AG09309 (cell line): ENCODE measurements at regions not wholly inside any gene's neighbourhood (a gene's known extent, or its start where the extent isn't known, plus 50 kb on each side); places are given as distances from the start of the nearest gene placed in this dataset.
"Not testable (repeated sequence)": the region's sequence is repeated elsewhere in the genome, so short reads cannot be mapped to it uniquely, and the experiment has no call there.

Experiments
- DNase-seq: peaks from one replicate; pipeline ENCODE4 v3.0.0-alpha.2; 2010; ENCODE audit warnings: low read depth
- H3K4me3 ChIP-seq: 2 replicates; pipeline ENCODE4 v1.5.1; 2011; ENCODE audit warnings: mild to moderate bottlenecking, low read depth, low read length, moderate library complexity; ENCODE audit not compliant: control insufficient read depth
- CTCF ChIP-seq: IDR thresholded peaks from 2 replicates; pipeline ENCODE4 v1.5.1; 2011; ENCODE audit warnings: mild to moderate bottlenecking, low read depth, low read length, inconsistent platforms; ENCODE audit not compliant: insufficient read depth, control insufficient read depth; ENCODE audit errors: missing control alignments

DNA sequence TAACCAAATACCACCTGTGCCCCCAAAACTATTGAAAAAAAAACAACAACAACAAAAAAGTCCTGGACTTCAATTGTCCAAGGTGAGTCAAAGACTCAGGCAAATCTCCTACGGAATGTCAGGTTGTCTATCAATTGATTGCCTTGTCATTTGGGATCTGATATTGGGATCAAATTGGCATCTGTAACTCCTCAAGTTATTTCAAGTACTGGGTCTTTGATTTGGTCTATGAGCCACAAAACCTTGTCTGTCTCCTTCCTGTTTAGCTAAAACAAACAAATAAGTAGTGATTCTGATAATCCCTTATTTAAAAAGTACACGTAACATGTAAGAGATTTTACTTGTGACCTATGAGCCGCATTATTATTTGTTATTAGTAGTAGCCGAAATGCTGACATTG, 231.6 kb upstream of the ZNF217 start:
- no peak for TF ChIP-seq CTCF
- no peak for DNase-seq
- H3K4me3 ChIP-seq = no peak overlapping the region

DNA sequence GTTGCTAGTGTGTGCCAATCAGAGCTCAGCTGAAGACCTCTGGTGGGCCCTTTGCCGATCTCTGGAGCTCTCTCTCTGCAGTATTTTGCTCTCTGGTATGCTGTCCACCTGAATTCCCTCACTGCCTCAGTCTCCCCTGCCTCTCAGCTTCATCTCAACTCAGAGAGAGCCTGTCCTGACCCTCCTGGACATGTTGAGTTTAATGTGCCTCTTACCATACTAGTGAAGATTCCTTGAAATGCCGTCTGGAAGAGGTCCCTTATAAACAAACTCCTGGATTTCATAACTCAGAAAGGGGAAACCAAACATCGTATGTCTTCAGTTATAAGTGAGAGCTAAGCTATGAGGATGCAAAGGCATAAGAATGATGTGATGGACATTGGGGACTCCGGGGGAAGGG, 231.1 kb upstream of the ZNF217 start:
- H3K4me3 ChIP-seq = no peak overlapping the region
- TF ChIP-seq CTCF = no peak
- DNase-seq = no peak

DNA sequence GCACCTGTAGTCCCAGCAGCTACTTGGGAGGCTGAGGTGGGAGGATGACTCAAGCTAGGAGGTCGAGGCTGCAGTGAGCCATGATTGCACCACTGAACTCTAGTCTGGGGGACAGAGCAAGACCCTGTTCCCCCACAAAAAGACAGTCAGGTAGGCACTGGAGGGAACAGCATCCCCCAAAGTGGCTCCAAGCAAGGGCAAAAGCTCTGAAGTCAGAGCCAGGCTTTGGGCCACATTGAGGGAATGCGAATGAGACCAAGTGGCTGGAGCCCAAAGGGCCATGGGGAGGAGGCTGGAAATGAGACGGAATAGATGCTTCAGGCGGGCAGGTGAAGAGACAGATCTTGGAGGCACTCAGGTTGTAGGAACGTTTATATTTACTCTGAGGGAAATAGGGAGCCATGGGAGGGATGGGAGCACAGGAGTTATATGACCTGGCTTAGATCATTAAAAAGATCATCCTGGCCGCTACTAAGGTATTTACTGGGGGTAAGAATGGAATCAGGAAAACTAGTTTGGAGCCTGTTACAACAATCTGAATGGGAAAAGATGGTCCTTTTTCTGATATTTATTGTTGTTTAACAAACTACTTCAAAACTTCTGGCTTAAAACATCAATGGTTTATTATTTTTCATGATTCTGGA, 229.6 kb upstream of the ZNF217 start:
- no peak for DNase-seq
- TF ChIP-seq CTCF = no peak
- no peak overlapping the region for H3K4me3 ChIP-seq

DNA sequence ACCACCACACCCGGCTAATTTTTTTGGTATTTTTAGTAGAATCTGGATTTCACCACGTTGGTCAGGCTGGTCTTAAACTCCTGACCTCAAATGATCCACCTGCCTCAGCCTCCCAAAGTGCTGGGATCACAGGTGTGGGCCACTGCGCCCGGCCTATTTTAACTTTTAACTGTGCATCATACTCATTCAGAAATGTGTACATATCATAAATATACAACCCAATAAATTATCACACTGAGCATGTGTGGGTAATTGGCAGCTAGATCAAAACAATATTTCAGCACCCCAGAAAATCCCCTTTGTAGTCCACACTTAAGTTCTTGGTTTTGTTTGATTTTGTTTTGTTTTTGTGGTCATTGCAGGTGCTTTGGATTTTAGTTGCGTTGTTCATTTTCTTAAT, 228.9 kb upstream of the ZNF217 start:
- no peak overlapping the region for H3K4me3 ChIP-seq
- no peak for TF ChIP-seq CTCF
- no peak for DNase-seq

DNA sequence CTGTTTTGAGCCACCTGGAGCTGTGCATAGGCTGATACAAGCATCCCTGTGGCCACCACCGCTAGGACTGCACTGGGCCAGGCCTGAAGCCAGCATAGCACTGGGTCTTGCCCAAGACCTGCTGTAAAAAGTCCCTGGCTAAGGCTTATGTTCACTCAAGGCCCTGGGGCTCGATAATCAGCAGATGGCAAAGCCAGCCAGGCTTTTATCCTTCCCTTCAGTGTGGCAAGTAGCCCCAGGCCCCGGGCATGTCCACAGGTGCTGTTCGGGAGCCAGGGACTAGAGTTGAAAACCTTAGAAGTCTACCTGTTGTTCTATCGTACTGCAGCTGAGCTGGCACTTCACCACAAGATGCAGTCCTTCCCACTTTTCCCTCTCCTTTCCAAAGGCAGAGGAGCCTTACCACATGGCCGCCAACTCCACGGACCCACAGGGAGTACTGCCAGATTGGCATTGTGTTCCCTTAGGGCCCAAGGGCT, 226.4 kb upstream of the ZNF217 start:
- TF ChIP-seq CTCF = no peak
- DNase-seq = no peak
- H3K4me3 ChIP-seq = no peak overlapping the region

- DNase-seq = no peak
- H3K4me3 ChIP-seq = no peak overlapping the region
- TF ChIP-seq CTCF = no peak
Observed at GRCh38 chr20:53818457-53819177, 225.0 kb upstream of the ZNF217 start.

- H3K4me3 ChIP-seq, DNase-seq: not testable (repeated sequence)
Observed at GRCh38 chr20:53817513-53817912, 223.9 kb upstream of the ZNF217 start.
